ENCODE measurements at regions not wholly inside any gene's neighbourhood (a gene's known extent, or its start where the extent isn't known, plus 50 kb on each side); places are given as distances from the start of the nearest gene placed in this dataset.

DNA sequence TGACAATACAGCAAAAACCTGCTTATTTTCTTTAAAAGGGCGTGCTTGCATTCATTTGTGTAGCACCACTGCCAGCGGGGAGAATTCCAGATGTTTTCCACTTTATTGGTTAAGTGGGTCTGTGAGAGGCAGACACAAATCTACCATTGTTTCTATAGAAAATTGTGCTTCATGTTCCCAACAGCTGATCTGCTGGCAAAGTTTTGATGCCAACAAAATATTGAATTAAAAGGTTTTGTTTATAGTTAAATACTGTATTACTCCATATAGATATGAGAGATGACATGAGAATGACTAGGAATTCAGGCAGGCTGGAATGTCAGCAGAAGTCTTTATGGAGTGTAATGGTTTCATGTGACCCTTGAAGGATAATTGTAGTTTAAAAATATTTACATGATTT, 182.7 kb downstream of the MC4R start:
- no peaks in the 10 kb centered on the region for H3K4me1 ChIP-seq (ENCODE audit: control insufficient read depth, extremely low read depth, insufficient read depth, low read length)
- no peak overlapping the region for H3K9ac ChIP-seq (ENCODE audit: insufficient read depth, low read length)
- no peaks in the 10 kb centered on the region for H3K36me3 ChIP-seq (ENCODE audit: control insufficient read depth, insufficient read depth, low read length)
- no peak overlapping the region for H3K4me3 ChIP-seq (replicated peaks in 1 of 4; ENCODE audit: control extremely low read depth in 1 of 4, insufficient read depth in 1 of 4, low read depth in 3 of 4, low read length in 4 of 4)
- H3K79me2 ChIP-seq (ENCODE audit: control insufficient read depth, insufficient read depth, low read length), result no peaks in the 10 kb centered on the region
- H2AFZ ChIP-seq (ENCODE audit: low read length), result no peak overlapping the region
- no peak for DNase-seq (ENCODE audit: low read depth in 2 of 2)
- H3K27ac ChIP-seq (ENCODE audit: insufficient read depth, low read length), result no peak overlapping the region
- H3K9me3 ChIP-seq (ENCODE audit: control insufficient read depth, insufficient read depth, low read depth, low read length), result no peaks in the 10 kb centered on the region
- TF ChIP-seq CTCF (conservative IDR thresholded peaks at IDR 0.05 in 1 of 2, IDR thresholded peaks at IDR 0.05 in 1 of 2; ENCODE audit: low read depth in 1 of 2, low read length in 2 of 2) (no peak), EZH2 (IDR thresholded peaks at IDR 0.05; ENCODE audit: low read length, missing control alignments) (no peak)
- H3K27me3 ChIP-seq (ENCODE audit: control insufficient read depth, insufficient read depth, low read length), result no peaks in the 10 kb centered on the region
- H3K4me2 ChIP-seq (ENCODE audit: extremely low read depth, insufficient read depth, low read length), result no peak overlapping the region
- H4K20me1 ChIP-seq (ENCODE audit: control insufficient read depth, extremely low read depth, insufficient read depth, low read length), result no peaks in the 10 kb centered on the region

DNA sequence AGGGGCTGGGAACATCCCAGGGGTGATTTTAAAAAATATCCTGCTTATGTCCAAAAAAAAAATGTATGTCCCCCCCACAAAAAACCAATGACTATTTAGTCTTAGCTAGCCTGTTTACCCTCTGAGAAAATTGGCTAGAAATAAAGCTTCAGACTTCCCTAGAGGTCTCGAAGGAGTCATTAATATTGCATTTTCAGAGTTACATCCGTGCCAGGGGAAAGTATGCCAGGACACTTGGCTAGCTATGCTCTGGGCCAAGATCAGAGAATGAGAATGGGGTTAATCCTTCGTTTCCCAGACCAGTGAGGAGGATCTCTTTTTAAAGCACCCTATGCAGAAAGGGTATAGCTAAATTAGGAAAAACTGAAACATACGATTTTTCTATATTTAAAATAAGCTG, 183.6 kb downstream of the MC4R start:
- no peak overlapping the region for H2AFZ ChIP-seq (ENCODE audit: low read length)
- H3K27ac ChIP-seq (ENCODE audit: insufficient read depth, low read length), result no peak overlapping the region
- H3K36me3 ChIP-seq (ENCODE audit: control insufficient read depth, insufficient read depth, low read length), result no peaks in the 10 kb centered on the region
- no peak overlapping the region for H3K4me3 ChIP-seq (replicated peaks in 1 of 4; ENCODE audit: control extremely low read depth in 1 of 4, insufficient read depth in 1 of 4, low read depth in 3 of 4, low read length in 4 of 4)
- TF ChIP-seq EZH2 (IDR thresholded peaks at IDR 0.05; ENCODE audit: low read length, missing control alignments) (no peak), CTCF (conservative IDR thresholded peaks at IDR 0.05 in 1 of 2, IDR thresholded peaks at IDR 0.05 in 1 of 2; ENCODE audit: low read depth in 1 of 2, low read length in 2 of 2) (no peak)
- H3K27me3 ChIP-seq (ENCODE audit: control insufficient read depth, insufficient read depth, low read length), result no peaks in the 10 kb centered on the region
- no peak overlapping the region for H3K4me2 ChIP-seq (ENCODE audit: extremely low read depth, insufficient read depth, low read length)
- H3K79me2 ChIP-seq (ENCODE audit: control insufficient read depth, insufficient read depth, low read length), result no peaks in the 10 kb centered on the region
- H3K9me3 ChIP-seq (ENCODE audit: control insufficient read depth, insufficient read depth, low read depth, low read length), result no peaks in the 10 kb centered on the region
- H4K20me1 ChIP-seq (ENCODE audit: control insufficient read depth, extremely low read depth, insufficient read depth, low read length), result no peaks in the 10 kb centered on the region
- H3K9ac ChIP-seq (ENCODE audit: insufficient read depth, low read length), result no peak overlapping the region
- H3K4me1 ChIP-seq (ENCODE audit: control insufficient read depth, extremely low read depth, insufficient read depth, low read length), result no peaks in the 10 kb centered on the region
- no peak for DNase-seq (ENCODE audit: low read depth in 2 of 2)

- Histone ChIP-seq H3K4me3 (replicated peaks in 1 of 4; ENCODE audit: control extremely low read depth in 1 of 4, insufficient read depth in 1 of 4, low read depth in 3 of 4, low read length in 4 of 4) (no peak overlapping the region), H2AFZ (ENCODE audit: low read length) (no peak overlapping the region), H3K27ac (ENCODE audit: insufficient read depth, low read length) (no peak overlapping the region), H3K4me2 (ENCODE audit: extremely low read depth, insufficient read depth, low read length) (no peak overlapping the region), H3K9me3 (ENCODE audit: control insufficient read depth, insufficient read depth, low read depth, low read length) (no peaks in the 10 kb centered on the region), H3K79me2 (ENCODE audit: control insufficient read depth, insufficient read depth, low read length) (no peaks in the 10 kb centered on the region), H4K20me1 (ENCODE audit: control insufficient read depth, extremely low read depth, insufficient read depth, low read length) (no peaks in the 10 kb centered on the region), H3K36me3 (ENCODE audit: control insufficient read depth, insufficient read depth, low read length) (no peaks in the 10 kb centered on the region), H3K9ac (ENCODE audit: insufficient read depth, low read length) (no peak overlapping the region), H3K27me3 (ENCODE audit: control insufficient read depth, insufficient read depth, low read length) (no peaks in the 10 kb centered on the region), H3K4me1 (ENCODE audit: control insufficient read depth, extremely low read depth, insufficient read depth, low read length) (no peaks in the 10 kb centered on the region)
- no peak for DNase-seq (ENCODE audit: low read depth in 2 of 2)
- TF ChIP-seq CTCF (conservative IDR thresholded peaks at IDR 0.05 in 1 of 2, IDR thresholded peaks at IDR 0.05 in 1 of 2; ENCODE audit: low read depth in 1 of 2, low read length in 2 of 2) (no peak), EZH2 (IDR thresholded peaks at IDR 0.05; ENCODE audit: low read length, missing control alignments) (no peak)
These were observed 190.4 kb downstream of the MC4R start for GRCh38 chr18:60182223-60182622.
